GM18520 (cell line): ENCODE measurements at regions not wholly inside any gene's neighbourhood (a gene's known extent, or its start where the extent isn't known, plus 50 kb on each side); places are given as distances from the start of the nearest gene placed in this dataset.

Source experiments
- ATAC-seq: cut with Tn5 transposase; IDR thresholded peaks from one replicate; pipeline ENCODE4 v1.9.1; 2021; ENCODE audit not compliant: unreplicated experiment

DNA sequence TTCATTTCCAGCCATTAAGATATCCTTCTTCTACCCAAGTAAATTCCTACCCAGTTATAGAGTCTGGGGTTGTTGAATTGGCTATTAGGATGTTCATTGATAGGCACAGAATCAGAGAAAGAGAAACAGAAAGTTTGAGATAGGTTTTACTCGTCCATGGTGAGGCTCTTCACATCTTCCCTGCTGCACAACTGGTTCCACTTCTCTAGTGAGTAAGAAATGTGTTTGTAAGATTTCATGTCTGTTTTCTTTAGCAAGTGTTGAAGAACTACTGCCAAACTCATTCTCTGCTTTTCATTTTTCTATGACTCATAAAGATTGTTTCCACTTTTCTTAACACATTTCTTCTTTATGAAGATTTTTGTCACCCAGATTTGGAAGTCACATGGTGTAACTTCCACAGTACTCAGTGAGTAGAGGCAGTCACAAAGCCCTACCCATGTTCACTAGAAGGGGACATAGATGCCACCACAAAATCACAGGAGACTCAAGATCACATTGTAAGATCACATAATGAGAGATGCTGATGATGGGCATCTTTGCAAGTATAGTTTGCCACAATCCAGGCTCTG is 152.3 kb downstream of the SNX7 start:
- ATAC-seq = peak; percentile 77

DNA sequence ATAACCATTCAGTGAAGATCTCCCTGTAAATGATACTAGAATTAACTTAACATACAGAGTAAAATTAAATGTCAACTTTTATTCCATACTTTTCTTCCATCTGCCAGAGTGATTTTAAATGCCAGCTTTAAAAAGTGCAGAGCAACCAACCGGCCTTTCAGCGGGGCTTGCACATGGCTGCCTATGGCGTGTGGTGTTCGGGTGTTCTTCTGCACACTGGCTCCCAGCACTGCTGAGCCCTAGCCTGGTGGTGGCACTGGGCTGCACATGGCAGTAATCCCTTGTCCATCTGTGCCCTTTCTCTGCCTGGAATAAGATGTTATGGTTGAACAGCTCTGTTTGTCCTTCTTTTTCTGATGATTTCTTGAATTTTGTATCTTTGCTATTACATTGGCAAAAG is 156.3 kb downstream of the SNX7 start:
- ATAC-seq = no peak

DNA sequence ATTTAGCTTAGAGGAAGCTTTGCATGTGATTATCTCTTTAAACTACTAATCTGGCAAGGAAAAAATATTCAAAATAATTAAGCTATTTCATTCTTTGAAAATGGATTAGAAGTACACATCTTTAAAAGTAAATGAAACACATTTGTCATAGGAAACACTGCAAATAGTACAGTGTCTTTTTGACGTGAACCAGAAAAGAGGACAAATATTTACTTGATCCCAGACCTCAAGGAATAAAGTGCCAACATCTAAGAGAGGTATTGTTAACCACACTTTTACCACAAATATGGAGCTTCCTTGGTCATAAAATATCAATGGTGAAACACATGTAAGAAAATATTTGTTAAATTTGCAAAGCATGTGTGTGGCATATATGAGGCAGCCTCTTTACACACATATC is 159.9 kb downstream of the SNX7 start:
- ATAC-seq = no peak

DNA sequence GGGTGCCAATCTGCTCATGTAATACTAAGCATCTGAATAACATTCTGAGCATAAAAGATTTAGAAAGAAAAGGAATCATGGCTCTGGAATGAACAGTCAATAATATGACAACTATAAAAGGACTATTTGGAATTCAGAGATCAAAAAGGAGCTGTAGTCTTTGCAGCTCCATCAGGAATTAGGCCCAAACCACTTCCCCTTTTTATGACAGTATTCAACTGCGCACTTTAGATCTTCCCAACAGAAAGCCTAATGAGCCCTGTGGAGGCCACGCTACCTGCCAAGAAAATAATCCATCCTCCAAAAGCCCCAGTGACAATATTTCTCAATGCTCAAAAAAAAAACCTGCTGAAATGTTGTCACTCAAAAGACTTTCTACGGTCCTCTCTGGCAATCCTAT is 163.2 kb downstream of the SNX7 start:
- no peak for ATAC-seq

DNA sequence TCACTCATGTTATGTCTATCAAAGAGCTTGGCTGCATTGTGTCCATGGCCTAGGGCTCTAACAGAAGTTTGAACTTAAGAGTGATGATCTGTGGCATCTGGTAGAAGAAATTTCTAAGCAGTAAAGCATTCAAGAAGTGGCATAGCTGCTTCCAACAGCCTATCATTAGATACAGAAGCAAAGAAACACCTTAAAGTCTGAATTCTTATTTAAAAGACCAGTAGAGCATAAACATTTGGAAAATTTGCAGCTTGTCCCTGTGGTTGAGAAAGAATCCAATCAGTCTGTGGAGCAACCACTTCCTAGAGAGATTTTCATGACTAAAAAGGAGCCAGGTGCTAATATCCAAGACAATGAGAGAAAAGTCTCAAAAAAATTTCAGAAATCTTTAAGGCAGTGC is 165.5 kb downstream of the SNX7 start:
- ATAC-seq = no peak

DNA sequence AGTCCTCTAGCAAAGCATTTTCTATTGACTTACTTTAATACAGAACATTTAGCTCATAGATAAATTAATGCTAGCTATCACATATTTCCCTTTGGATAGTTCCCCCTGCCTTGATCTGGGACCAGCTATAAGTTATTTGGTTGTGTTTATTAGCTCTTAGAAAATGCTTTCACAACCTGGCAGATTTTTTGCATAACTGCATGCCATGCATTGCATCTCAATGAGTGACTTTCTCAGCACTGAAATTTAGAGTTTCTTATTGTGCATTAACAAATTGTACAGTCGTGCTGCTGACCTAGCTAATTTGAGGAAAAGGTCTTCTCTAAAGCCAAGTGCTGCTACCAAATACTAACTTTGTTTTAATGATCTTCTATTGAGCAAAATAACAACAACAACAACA is 164.8 kb downstream of the PLPPR5 start:
- no peak for ATAC-seq
